Endothelial cell of umbilical vein (primary cell): ENCODE measurements at regions not wholly inside any gene's neighbourhood (a gene's known extent, or its start where the extent isn't known, plus 50 kb on each side); places are given as distances from the start of the nearest gene placed in this dataset.

Source experiments
- BruUV-seq: library from RNA; stranded (reverse); fragments of 400-500 nt; replicated peaks from 2 replicates; lab custom pipeline; 2021; lab: Mats Ljungman, UMichigan
- CTCF ChIA-PET: fragments of 300-600, 350-600 bp; sonication (Branson Sonifier 250); formaldehyde crosslinking; loops from one replicate; lab custom pipeline; 2021; ENCODE audit warnings: antibody characterized with exemption, inconsistent platforms; lab: Charles Lee
- POLR2A ChIA-PET: fragments of 300-600, 350-600 bp; sonication (Branson Sonifier 250); formaldehyde crosslinking; loops from one replicate; lab custom pipeline; 2021; ENCODE audit warnings: antibody characterized with exemption, inconsistent platforms; lab: Charles Lee
- DNase-seq: peaks from one replicate; pipeline ENCODE4 v3.0.0-alpha.2; 2011; ENCODE audit warnings: low read depth, low spot score
- FAIRE-seq: peaks from 2 replicates; lab custom pipeline; 2011; peaks lifted over from hg19 to GRCh38; lab: Jason Lieb, UNC
- H2AFZ ChIP-seq: 2 replicates; pipeline ENCODE4 v1.6.0; 2012; ENCODE audit warnings: low read depth, low read length, control low read depth, inconsistent platforms
- H3K27ac ChIP-seq: 2 replicates; pipeline ENCODE4 v1.5.1; 2011; ENCODE audit warnings: low read depth, mild to moderate bottlenecking, control low read depth, low read length, moderate library complexity; ENCODE audit not compliant: insufficient read depth
- H3K27me3 ChIP-seq, 2 experiments: 2 replicates each; pipeline versions ENCODE4 v1.6.0 to v1.6.1; 2011; ENCODE audit warnings: low read length in 2 of 2, mixed read lengths in 1 of 2; ENCODE audit not compliant: control insufficient read depth in 2 of 2, insufficient read depth in 2 of 2
- H3K36me3 ChIP-seq, 2 experiments: 2 replicates in 1 of 2; 3 replicates in 1 of 2; pipeline ENCODE4 v1.5.1; 2011; ENCODE audit warnings: low read length in 2 of 2, mild to moderate bottlenecking in 1 of 2, moderate library complexity in 1 of 2; ENCODE audit not compliant: control insufficient read depth in 2 of 2, insufficient read depth in 2 of 2; ENCODE audit errors: extremely low read depth in 1 of 2
- H3K4me1 ChIP-seq: 3 replicates; pipeline ENCODE4 v1.5.1; 2011; ENCODE audit warnings: mild to moderate bottlenecking, low read length; ENCODE audit not compliant: control insufficient read depth, insufficient read depth; ENCODE audit errors: extremely low read depth
- H3K4me2 ChIP-seq: 2 replicates; pipeline ENCODE4 v1.6.1; 2011; ENCODE audit warnings: low read length, control low read depth, mixed read lengths; ENCODE audit not compliant: insufficient read depth
- H3K4me3 ChIP-seq, 3 experiments: fragments of 200-600 bp in 1 of 3; sonication (generic), shearing (Covaris generic) in 1 of 3; replicated peaks in 1 of 3; 2 replicates each; pipeline ENCODE4 v1.5.1; 2011 to 2016; ENCODE audit warnings: control low read depth in 3 of 3, low read length in 3 of 3, mild to moderate bottlenecking in 2 of 3, inconsistent platforms in 1 of 3, low read depth in 1 of 3, moderate library complexity in 1 of 3; ENCODE audit not compliant: insufficient read depth in 1 of 3
- H3K79me2 ChIP-seq: 2 replicates; pipeline ENCODE4 v1.6.0; 2012; ENCODE audit warnings: low read length, inconsistent platforms; ENCODE audit not compliant: control insufficient read depth, insufficient read depth
- H3K9ac ChIP-seq: replicated peaks from 2 replicates; pipeline ENCODE3; 2011; ENCODE audit warnings: low read length, control low read depth; ENCODE audit not compliant: insufficient read depth; ENCODE audit errors: extremely low read depth
- H3K9me1 ChIP-seq: replicated peaks from 3 replicates; pipeline ENCODE4 v1.6.0; 2011; ENCODE audit warnings: mild to moderate bottlenecking, low read length; ENCODE audit not compliant: control insufficient read depth, insufficient read depth; ENCODE audit errors: extremely low read depth
- H3K9me3 ChIP-seq: replicated peaks from 2 replicates; pipeline ENCODE4 v1.5.1; 2012; ENCODE audit warnings: low read length, inconsistent platforms; ENCODE audit not compliant: control insufficient read depth, insufficient read depth
- H4K20me1 ChIP-seq: replicated peaks from 2 replicates; pipeline ENCODE3; 2011; ENCODE audit warnings: mild to moderate bottlenecking, low read length; ENCODE audit not compliant: control insufficient read depth, insufficient read depth; ENCODE audit errors: extremely low read depth
- EZH2 ChIP-seq: IDR thresholded peaks from 2 replicates; pipeline ENCODE4 v1.6.1; 2012; ENCODE audit warnings: borderline replicate concordance, low read depth, mild to moderate bottlenecking, moderate library complexity, low read length, inconsistent platforms; ENCODE audit not compliant: severe bottlenecking
- FOS ChIP-seq: IDR thresholded peaks from 2 replicates; pipeline ENCODE4 v1.6.1; 2011; ENCODE audit warnings: mild to moderate bottlenecking, low read length, moderate library complexity, borderline replicate concordance; ENCODE audit not compliant: insufficient read depth
- GATA2 ChIP-seq: IDR thresholded peaks from 2 replicates; pipeline ENCODE4 v1.7.0; 2011; ENCODE audit warnings: low read depth, mild to moderate bottlenecking, moderate library complexity, mixed read lengths, low read length; ENCODE audit not compliant: insufficient read length, insufficient read depth
- JUN ChIP-seq: IDR thresholded peaks from 2 replicates; pipeline ENCODE4 v1.6.1; 2011; ENCODE audit warnings: borderline replicate concordance, low read depth; ENCODE audit not compliant: insufficient read length, insufficient read depth
- MYC ChIP-seq: IDR thresholded peaks from one replicate; pipeline ENCODE4 v1.6.1; 2011; ENCODE audit warnings: mild to moderate bottlenecking, low read depth, low read length
- POLR2A ChIP-seq: IDR thresholded peaks from 2 replicates; pipeline ENCODE4 v1.6.1; 2012; ENCODE audit warnings: low read depth, mild to moderate bottlenecking, control low read depth, low read length
- POLR2AphosphoS5 ChIP-seq: IDR thresholded peaks from 2 replicates; pipeline ENCODE4 v1.6.1; 2012; ENCODE audit warnings: low read depth, mild to moderate bottlenecking, control low read depth, low read length, moderate library complexity; ENCODE audit not compliant: insufficient read depth
- dilution Hi-C: fragments of 300-500 bp; cut with MboI; formaldehyde crosslinking; loops from one replicate; pipeline ENCODE4 v1.15.0; 2019; ENCODE audit warnings: low sequenced_read_pairs; ENCODE audit not compliant: extremely low pct_ligation_motif_present
- intact Hi-C: fragments of 100-400 bp; cut with micrococcal nuclease; formaldehyde crosslinking; loops from one replicate; pipeline ENCODE4 v1.10.0; 2022
- TF ChIP-seq, protein P1 (sequence below): IDR thresholded peaks from 2 replicates; pipeline ENCODE4 v1.6.1; 2011; ENCODE audit not compliant: insufficient read depth, insufficient read length
- TF ChIP-seq, protein P2 (sequence below), 2 donors: IDR thresholded peaks; 1 replicate in 1 of 2; 2 replicates in 1 of 2; pipeline ENCODE4 v1.5.1; 2011; ENCODE audit warnings: low read length in 2 of 2, mild to moderate bottlenecking in 2 of 2, moderate library complexity in 2 of 2, control low read depth in 1 of 2, inconsistent platforms in 1 of 2, low read depth in 1 of 2; ENCODE audit not compliant: insufficient read depth in 1 of 2; ENCODE audit errors: extremely low read depth in 1 of 2

DNA sequence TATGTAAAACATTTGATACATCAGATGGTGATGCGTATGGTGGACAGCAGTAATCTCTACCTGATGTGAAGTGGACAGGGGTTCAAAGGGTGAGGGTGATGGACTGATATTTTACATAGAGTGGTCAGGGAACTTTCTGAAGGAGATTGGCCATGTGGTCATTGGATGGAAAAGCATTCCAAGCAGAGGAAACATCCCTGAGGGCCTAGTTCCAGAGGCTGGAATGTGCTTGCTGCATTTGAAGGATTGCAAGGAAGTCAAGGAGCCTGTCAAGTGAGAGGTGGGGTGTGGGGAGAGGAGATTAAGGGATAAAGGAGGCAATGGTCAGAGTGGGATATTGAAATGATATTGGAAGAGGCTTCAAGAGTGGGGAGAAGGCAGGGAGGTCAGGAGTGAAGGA, 151.9 kb upstream of the NTM start:
- H3K27me3 ChIP-seq: no peaks in the 10 kb centered on the region
- H3K4me1 ChIP-seq: no peaks in the 10 kb centered on the region
- ChIA-PET POLR2A (no interaction called here), CTCF (no interaction called here)
- DNase-seq (no peak), FAIRE-seq (no peak)
- no peak overlapping the region for H3K9ac ChIP-seq
- H3K27ac ChIP-seq: no peak overlapping the region
- H3K79me2 ChIP-seq: no peaks in the 10 kb centered on the region
- H4K20me1 ChIP-seq: no peaks in the 10 kb centered on the region
- no TSS peak for BruUV-seq
- H3K4me3 ChIP-seq: no peak overlapping the region
- TF ChIP-seq FOS: no peak
- TF ChIP-seq, protein P1, sequence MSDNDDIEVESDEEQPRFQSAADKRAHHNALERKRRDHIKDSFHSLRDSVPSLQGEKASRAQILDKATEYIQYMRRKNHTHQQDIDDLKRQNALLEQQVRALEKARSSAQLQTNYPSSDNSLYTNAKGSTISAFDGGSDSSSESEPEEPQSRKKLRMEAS: no peak
- TF ChIP-seq, protein P2, sequence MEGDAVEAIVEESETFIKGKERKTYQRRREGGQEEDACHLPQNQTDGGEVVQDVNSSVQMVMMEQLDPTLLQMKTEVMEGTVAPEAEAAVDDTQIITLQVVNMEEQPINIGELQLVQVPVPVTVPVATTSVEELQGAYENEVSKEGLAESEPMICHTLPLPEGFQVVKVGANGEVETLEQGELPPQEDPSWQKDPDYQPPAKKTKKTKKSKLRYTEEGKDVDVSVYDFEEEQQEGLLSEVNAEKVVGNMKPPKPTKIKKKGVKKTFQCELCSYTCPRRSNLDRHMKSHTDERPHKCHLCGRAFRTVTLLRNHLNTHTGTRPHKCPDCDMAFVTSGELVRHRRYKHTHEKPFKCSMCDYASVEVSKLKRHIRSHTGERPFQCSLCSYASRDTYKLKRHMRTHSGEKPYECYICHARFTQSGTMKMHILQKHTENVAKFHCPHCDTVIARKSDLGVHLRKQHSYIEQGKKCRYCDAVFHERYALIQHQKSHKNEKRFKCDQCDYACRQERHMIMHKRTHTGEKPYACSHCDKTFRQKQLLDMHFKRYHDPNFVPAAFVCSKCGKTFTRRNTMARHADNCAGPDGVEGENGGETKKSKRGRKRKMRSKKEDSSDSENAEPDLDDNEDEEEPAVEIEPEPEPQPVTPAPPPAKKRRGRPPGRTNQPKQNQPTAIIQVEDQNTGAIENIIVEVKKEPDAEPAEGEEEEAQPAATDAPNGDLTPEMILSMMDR (IDR thresholded peaks at IDR 0.05; ENCODE audit: extremely low read depth in 1 of 2, insufficient read depth in 1 of 2, low read depth in 1 of 2, low read length in 2 of 2): no peak
- no peak for TF ChIP-seq POLR2AphosphoS5
- TF ChIP-seq EZH2: no peak
- no peak for TF ChIP-seq JUN
- TF ChIP-seq GATA2: no peak
- no peak for TF ChIP-seq POLR2A
- TF ChIP-seq MYC: no peak
- no peak overlapping the region for H3K4me2 ChIP-seq
- no peaks in the 10 kb centered on the region for H3K9me3 ChIP-seq
- dilution Hi-C loops: no loop called here
- no peaks in the 10 kb centered on the region for H3K9me1 ChIP-seq
- intact Hi-C loops: no loop called here
- no peaks in the 10 kb centered on the region for H3K36me3 ChIP-seq
- no peak overlapping the region for H2AFZ ChIP-seq
